Astrocyte of the spinal cord (primary cell): ENCODE measurements at regions not wholly inside any gene's neighbourhood (a gene's known extent, or its start where the extent isn't known, plus 50 kb on each side); places are given as distances from the start of the nearest gene placed in this dataset.

ENCODE experiments used
- DNase-seq: peaks from one replicate; pipeline ENCODE4 v3.0.0; 2011; ENCODE audit warnings: low read depth, low spot score
- H3K4me3 ChIP-seq: 2 replicates; pipeline ENCODE4 v1.5.1; 2011; ENCODE audit warnings: low read depth, mild to moderate bottlenecking, low read length, moderate library complexity
- in situ Hi-C: cut with HindIII; loops from 2 replicates; pipeline ENCODE4 v1.10.0; 2017; ENCODE audit warnings: low sequenced_read_pairs
- TF ChIP-seq, protein P1 (sequence below): IDR thresholded peaks from 2 replicates; pipeline ENCODE4 v1.5.1; 2012; ENCODE audit warnings: low read depth, mild to moderate bottlenecking, low read length, inconsistent platforms

DNA sequence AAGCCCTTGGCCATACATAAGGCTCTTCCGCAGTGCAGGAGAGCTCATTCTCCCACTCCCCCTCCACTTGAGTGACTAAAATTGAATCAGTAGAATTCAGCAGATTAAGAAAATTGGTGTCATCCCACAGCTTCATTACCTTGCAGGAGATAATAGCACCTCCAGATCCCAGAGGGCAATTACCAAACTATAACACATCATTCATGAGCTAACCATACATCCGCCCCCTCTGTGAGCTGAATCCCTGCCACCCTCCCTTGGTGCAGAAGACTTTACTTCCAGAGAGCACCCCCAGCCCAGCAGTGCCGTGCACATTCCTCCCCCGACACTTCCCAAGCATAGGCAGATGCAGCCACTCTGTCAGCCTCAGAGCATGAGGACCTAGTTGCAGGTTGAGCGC is 496.5 kb upstream of the B3GAT1 start:
- H3K4me3 ChIP-seq: no peak overlapping the region
- no peak for DNase-seq
- in situ Hi-C loops: no loop called here
- TF ChIP-seq, protein P1, sequence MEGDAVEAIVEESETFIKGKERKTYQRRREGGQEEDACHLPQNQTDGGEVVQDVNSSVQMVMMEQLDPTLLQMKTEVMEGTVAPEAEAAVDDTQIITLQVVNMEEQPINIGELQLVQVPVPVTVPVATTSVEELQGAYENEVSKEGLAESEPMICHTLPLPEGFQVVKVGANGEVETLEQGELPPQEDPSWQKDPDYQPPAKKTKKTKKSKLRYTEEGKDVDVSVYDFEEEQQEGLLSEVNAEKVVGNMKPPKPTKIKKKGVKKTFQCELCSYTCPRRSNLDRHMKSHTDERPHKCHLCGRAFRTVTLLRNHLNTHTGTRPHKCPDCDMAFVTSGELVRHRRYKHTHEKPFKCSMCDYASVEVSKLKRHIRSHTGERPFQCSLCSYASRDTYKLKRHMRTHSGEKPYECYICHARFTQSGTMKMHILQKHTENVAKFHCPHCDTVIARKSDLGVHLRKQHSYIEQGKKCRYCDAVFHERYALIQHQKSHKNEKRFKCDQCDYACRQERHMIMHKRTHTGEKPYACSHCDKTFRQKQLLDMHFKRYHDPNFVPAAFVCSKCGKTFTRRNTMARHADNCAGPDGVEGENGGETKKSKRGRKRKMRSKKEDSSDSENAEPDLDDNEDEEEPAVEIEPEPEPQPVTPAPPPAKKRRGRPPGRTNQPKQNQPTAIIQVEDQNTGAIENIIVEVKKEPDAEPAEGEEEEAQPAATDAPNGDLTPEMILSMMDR: no peak

DNA sequence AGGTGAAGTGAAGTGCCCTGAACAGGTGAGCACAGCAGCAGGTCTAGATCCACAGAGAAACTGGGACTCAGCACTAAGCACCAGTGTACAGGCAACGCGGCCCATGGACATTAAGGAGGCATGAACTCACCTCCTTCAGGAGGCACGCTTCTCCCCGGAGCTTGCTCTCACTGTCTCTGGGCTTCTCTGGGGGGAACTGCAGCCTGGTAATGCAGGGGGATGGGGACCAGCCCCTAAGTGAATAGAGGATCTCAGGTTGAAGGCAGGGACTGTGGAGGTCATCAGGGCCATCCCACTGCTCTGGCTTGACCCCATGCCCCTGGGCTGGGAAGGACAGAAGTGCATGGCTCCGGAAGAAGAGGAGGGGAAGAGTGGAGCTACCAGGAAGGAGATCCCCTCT is 495.6 kb upstream of the B3GAT1 start:
- TF ChIP-seq, protein P1: no peak
- H3K4me3 ChIP-seq: no peak overlapping the region
- no peak for DNase-seq
- in situ Hi-C loops: no loop called here

DNA sequence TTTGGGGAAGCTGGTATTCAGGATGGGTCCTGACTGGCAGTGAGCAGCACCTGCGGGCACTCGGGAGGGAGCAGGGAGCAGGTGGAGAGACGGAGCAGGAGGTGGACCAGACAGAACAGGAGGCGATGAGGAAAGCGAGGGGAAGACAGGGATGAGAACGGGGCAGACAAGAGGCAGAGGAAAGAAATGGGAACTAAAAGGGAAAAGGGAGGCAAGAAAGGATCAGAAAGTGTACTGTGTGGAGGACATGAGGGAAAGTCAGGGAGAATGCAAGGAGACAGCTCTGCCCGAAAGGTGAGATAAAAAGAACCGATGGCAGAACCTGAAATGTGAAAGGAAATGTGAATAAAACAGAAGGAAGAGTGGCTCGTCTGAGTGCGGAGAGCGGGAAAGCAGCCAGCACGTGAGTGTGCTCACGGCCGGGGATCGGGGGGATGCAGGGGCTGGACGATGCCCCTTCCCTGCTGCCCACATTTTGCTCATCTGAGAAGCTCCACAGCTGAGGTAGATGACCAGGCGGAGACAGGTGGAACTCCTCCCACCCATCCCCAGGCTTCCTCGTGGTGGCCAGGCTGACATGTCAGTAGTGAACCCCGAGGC is 494.4 kb upstream of the B3GAT1 start:
- no peak overlapping the region for H3K4me3 ChIP-seq
- in situ Hi-C loops: no loop called here
- no peak for DNase-seq
- TF ChIP-seq, protein P1: no peak

DNA sequence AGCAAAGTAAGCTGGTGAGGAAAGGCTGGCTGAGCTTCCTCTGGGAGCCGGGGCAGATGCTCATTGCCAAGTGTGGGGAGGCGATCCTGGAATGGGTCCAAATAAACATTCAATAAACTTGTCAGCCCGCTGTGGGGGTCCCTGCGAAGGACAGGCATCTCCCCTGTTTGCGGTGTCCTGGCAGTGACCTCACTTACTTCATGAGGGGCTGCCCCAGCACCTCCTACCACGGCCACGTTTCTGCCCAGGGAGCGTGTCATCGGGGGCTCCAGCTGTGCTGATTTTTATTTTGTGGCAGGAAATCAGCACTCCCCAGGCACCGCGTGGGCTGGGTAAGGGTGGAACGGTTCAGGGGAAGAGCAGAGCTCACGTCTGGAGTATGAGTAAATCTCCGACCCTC is 493.9 kb upstream of the B3GAT1 start:
- in situ Hi-C loops: no loop called here
- DNase-seq: no peak
- H3K4me3 ChIP-seq: no peak overlapping the region
- TF ChIP-seq, protein P1: no peak

DNA sequence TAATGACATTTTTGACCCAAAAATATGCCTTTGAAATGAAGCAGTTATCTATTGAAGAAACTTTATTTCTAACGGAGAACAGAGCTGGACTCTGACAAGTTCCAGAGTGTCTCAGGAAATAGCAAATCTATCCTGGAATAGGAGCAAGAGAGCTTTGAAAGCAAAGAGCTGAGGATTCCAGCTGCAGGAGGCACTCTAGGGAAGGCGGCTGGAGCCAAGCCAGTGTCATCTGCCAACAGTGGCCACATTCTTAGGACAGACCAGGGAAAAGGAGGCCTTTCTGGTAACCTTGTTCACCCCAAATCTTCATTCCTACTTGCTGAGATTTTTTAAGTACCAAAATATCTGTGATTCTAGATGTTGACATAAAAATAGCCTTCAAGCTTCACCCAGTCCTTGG is 493.5 kb upstream of the B3GAT1 start:
- TF ChIP-seq, protein P1: no peak
- no peak for DNase-seq
- no peak overlapping the region for H3K4me3 ChIP-seq
- in situ Hi-C loops: no loop called here

DNA sequence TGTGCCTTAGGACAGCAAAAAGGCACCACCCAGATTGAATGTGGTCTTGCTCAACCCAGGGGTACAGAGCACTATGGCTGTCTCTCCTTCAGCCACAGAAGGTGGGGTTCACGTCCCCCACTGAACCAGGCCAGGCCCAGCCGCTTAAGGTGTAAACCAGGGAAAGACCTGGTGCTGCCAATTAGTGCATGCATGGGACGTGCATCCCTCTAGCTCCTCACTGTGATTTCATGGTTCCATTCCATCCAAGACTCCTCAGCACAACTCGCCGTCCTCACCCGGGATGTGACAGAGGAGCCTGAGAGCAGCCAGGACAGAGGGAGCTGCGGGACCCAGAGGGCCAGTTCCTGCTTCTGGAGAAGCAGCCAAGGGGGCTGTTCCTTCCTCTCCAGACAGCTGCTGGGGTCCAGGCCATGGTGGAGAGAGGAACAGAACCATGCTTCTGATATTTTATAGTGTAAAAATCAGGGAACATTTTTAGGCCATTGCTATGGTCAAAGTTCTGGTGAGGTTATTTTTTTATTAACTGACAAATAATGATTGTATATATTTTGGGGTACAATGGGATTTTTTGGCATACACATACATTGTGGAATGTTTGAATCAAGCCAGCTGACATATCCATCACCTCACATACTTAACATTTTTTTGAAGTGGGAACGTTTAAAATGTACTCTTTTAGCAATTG is 492.2 kb upstream of the B3GAT1 start:
- TF ChIP-seq, protein P1: no peak
- no peak for DNase-seq
- H3K4me3 ChIP-seq: no peak overlapping the region
- in situ Hi-C loops: no loop called here
